ENCODE measurements at regions not wholly inside any gene's neighbourhood (a gene's known extent, or its start where the extent isn't known, plus 50 kb on each side); places are given as distances from the start of the nearest gene placed in this dataset.

DNA sequence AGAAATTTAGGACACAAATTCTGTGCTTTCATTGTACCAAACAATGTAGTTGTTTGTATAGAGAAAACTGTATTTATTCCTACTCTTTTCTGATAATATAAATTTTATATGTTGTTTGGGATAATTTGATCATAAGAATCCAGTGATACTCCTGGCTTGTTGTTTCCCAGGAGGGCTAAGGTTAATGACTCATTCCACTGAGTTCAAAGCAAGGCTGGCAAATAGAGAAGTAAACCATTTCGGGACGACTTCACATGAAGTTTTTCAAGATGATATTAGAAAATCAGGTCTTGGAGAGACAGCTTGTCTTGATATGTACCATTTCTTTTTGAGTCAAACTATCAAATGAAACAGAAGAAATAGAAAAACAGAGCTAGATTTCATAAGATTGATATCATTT is 326.1 kb upstream of the CNR1 start:
- TF ChIP-seq, protein P1, sequence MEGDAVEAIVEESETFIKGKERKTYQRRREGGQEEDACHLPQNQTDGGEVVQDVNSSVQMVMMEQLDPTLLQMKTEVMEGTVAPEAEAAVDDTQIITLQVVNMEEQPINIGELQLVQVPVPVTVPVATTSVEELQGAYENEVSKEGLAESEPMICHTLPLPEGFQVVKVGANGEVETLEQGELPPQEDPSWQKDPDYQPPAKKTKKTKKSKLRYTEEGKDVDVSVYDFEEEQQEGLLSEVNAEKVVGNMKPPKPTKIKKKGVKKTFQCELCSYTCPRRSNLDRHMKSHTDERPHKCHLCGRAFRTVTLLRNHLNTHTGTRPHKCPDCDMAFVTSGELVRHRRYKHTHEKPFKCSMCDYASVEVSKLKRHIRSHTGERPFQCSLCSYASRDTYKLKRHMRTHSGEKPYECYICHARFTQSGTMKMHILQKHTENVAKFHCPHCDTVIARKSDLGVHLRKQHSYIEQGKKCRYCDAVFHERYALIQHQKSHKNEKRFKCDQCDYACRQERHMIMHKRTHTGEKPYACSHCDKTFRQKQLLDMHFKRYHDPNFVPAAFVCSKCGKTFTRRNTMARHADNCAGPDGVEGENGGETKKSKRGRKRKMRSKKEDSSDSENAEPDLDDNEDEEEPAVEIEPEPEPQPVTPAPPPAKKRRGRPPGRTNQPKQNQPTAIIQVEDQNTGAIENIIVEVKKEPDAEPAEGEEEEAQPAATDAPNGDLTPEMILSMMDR (IDR thresholded peaks at IDR 0.05): no peak
- TF ChIP-seq POLR2A (IDR thresholded peaks at IDR 0.05): no peak

All from thyroid gland (tissue), 4 donors.